Stimulated activated CD8-positive, alpha-beta memory T cell treated with anti-CD3 and anti-CD28 coated beads, Interleukin-4, amount 100 ng/mL, for 1 hour (primary cell): ENCODE measurements at regions not wholly inside any gene's neighbourhood (a gene's known extent, or its start where the extent isn't known, plus 50 kb on each side); places are given as distances from the start of the nearest gene placed in this dataset.
"Not testable (repeated sequence)": the region's sequence is repeated elsewhere in the genome, so short reads cannot be mapped to it uniquely, and the experiment has no call there.

Experiments used
- DNase-seq, 2 donors: peaks; one replicate each; pipeline ENCODE4 v3.0.0-alpha.2; 2020; ENCODE audit warnings: low read depth in 2 of 2, low spot score in 1 of 2

GRCh38 chr20:63145156-63145555 lies 70.8 kb downstream of the YTHDF1 start:
- no peak for DNase-seq

GRCh38 chr20:63142933-63143332 lies 73.0 kb downstream of the YTHDF1 start:
- no peak for DNase-seq

- no peak for DNase-seq
Measured at GRCh38 chr20:63141531-63141930, 74.4 kb downstream of the YTHDF1 start.

GRCh38 chr20:63140514-63141433 lies 75.2 kb downstream of the YTHDF1 start:
- no peak for DNase-seq

GRCh38 chr20:63139837-63140236 lies 76.1 kb downstream of the YTHDF1 start:
- no peak for DNase-seq

GRCh38 chr20:63139356-63139755 lies 76.6 kb downstream of the YTHDF1 start:
- no peak for DNase-seq

- no peak for DNase-seq
Measured at GRCh38 chr20:63138855-63139341, 77.0 kb downstream of the YTHDF1 start.

- no peak for DNase-seq
Measured at GRCh38 chr20:63137851-63138415, 78.0 kb downstream of the YTHDF1 start.

- DNase-seq: no peak
Measured at GRCh38 chr20:63136296-63136695, 79.6 kb downstream of the YTHDF1 start.

- no peak for DNase-seq
Measured at GRCh38 chr20:63135411-63135810, 80.5 kb downstream of the YTHDF1 start.

GRCh38 chr20:63134711-63135361 lies 81.1 kb downstream of the YTHDF1 start:
- not testable (repeated sequence) for DNase-seq

- DNase-seq: no peak
Measured at GRCh38 chr20:63134201-63134612, 81.7 kb downstream of the YTHDF1 start.

- DNase-seq: no peak
Measured at GRCh38 chr20:63133481-63134091, 82.3 kb downstream of the YTHDF1 start.

GRCh38 chr20:63132715-63133471 lies 83.0 kb downstream of the YTHDF1 start:
- no peak for DNase-seq

- DNase-seq: no peak
Measured at GRCh38 chr20:63132131-63132714, 83.7 kb downstream of the YTHDF1 start.

GRCh38 chr20:63130658-63131577 lies 85.0 kb downstream of the YTHDF1 start:
- DNase-seq: no peak

GRCh38 chr20:63129991-63130657 lies 85.8 kb downstream of the YTHDF1 start:
- DNase-seq: no peak

- DNase-seq: no peak
Measured at GRCh38 chr20:63129376-63129965, 86.5 kb downstream of the YTHDF1 start.
